ENCODE measurements at regions not wholly inside any gene's neighbourhood (a gene's known extent, or its start where the extent isn't known, plus 50 kb on each side); places are given as distances from the start of the nearest gene placed in this dataset.

GRCh38 chr11:80596291-80596810 lies 1155.5 kb upstream of the TENM4 start:
- CTCF ChIA-PET: no interaction called here
- H3K27me3 Mint-ChIP-seq: no peaks in the 10 kb centered on the region
- ATAC-seq: no peak
- no peak for DNase-seq
- TF ChIP-seq CTCF (IDR thresholded peaks at IDR 0.05): no peak
- H3K4me1 Mint-ChIP-seq (ENCODE audit: low read depth): no peaks in the 10 kb centered on the region
- POLR2A ChIA-PET: no interaction called here
- H3K36me3 Mint-ChIP-seq (ENCODE audit: low read depth): no peaks in the 10 kb centered on the region
- H3K4me3 Mint-ChIP-seq: no peak overlapping the region
- peaks cover 11% of the 10 kb centered on the region for H3K9me3 Mint-ChIP-seq
- H3K27ac Mint-ChIP-seq: no peak overlapping the region
- intact Hi-C loops (cut with micrococcal nuclease): no loop called here

- TF ChIP-seq CTCF (IDR thresholded peaks at IDR 0.05): no peak
- no peak for ATAC-seq
- POLR2A ChIA-PET: no interaction called here
- intact Hi-C loops (cut with micrococcal nuclease): no loop called here
- H3K4me1 Mint-ChIP-seq (ENCODE audit: low read depth): no peaks in the 10 kb centered on the region
- peaks cover 11% of the 10 kb centered on the region for H3K9me3 Mint-ChIP-seq
- no peak overlapping the region for H3K27ac Mint-ChIP-seq
- H3K36me3 Mint-ChIP-seq (ENCODE audit: low read depth): no peaks in the 10 kb centered on the region
- no peak overlapping the region for H3K4me3 Mint-ChIP-seq
- no peaks in the 10 kb centered on the region for H3K27me3 Mint-ChIP-seq
- CTCF ChIA-PET: no interaction called here
- DNase-seq: no peak
Measured at GRCh38 chr11:80595011-80595410, 1154.2 kb upstream of the TENM4 start.

- CTCF ChIA-PET: no interaction called here
- no peaks in the 10 kb centered on the region for H3K4me1 Mint-ChIP-seq (ENCODE audit: low read depth)
- H3K4me3 Mint-ChIP-seq: no peak overlapping the region
- POLR2A ChIA-PET: no interaction called here
- H3K27me3 Mint-ChIP-seq: no peaks in the 10 kb centered on the region
- intact Hi-C loops (cut with micrococcal nuclease): no loop called here
- no peak for TF ChIP-seq CTCF (IDR thresholded peaks at IDR 0.05)
- H3K36me3 Mint-ChIP-seq (ENCODE audit: low read depth): no peaks in the 10 kb centered on the region
- DNase-seq (no peak), ATAC-seq (no peak)
- peaks cover 11% of the 10 kb centered on the region for H3K9me3 Mint-ChIP-seq
- no peak overlapping the region for H3K27ac Mint-ChIP-seq
Measured at GRCh38 chr11:80593648-80594374, 1153.0 kb upstream of the TENM4 start.

- no peak overlapping the region for H3K27ac Mint-ChIP-seq
- intact Hi-C loops (cut with micrococcal nuclease): no loop called here
Measured at GRCh38 chr11:80592546-80592945, 1151.7 kb upstream of the TENM4 start.

More at GRCh38 chr11:80592546-80592945, 1151.7 kb upstream of the TENM4 start:
- ATAC-seq (no peak), DNase-seq (no peak)
- no peak for TF ChIP-seq CTCF (IDR thresholded peaks at IDR 0.05)
- POLR2A ChIA-PET: no interaction called here
- CTCF ChIA-PET: no interaction called here
- Mint-ChIP-seq H3K4me1 (ENCODE audit: low read depth) (no peaks in the 10 kb centered on the region), H3K27me3 (no peaks in the 10 kb centered on the region), H3K9me3 (peaks cover 9% of the 10 kb centered on the region), H3K36me3 (ENCODE audit: low read depth) (no peaks in the 10 kb centered on the region), H3K4me3 (no peak overlapping the region)
